HepG2 (cell line): ENCODE measurements at regions not wholly inside any gene's neighbourhood (a gene's known extent, or its start where the extent isn't known, plus 50 kb on each side); places are given as distances from the start of the nearest gene placed in this dataset.

Experiments used
- ZNF652 ChIP-seq: IDR thresholded peaks from 2 replicates; pipeline ENCODE4 v1.6.1; 2016; ENCODE audit warnings: low read depth, borderline replicate concordance
- TF ChIP-seq, protein P1 (sequence below): sonication (generic); formaldehyde crosslinking; IDR thresholded peaks from 2 replicates; pipeline ENCODE4 v1.4.0; 2020; ENCODE audit warnings: mild to moderate bottlenecking, missing genetic modification reagents
- TF ChIP-seq, protein P2 (sequence below): sonication (generic); formaldehyde crosslinking; IDR thresholded peaks from 2 replicates; pipeline ENCODE4 v1.4.0; 2020; ENCODE audit warnings: missing genetic modification reagents
- TF ChIP-seq, protein P3 (sequence below): sonication (generic); formaldehyde crosslinking; conservative IDR thresholded peaks from 2 replicates; pipeline ENCODE4 v1.8.1; 2023; ENCODE audit warnings: missing genetic modification reagents
- TF ChIP-seq, protein P4 (sequence below): sonication (generic); formaldehyde crosslinking; conservative IDR thresholded peaks from 2 replicates; pipeline ENCODE4 v1.5.0; 2020; ENCODE audit warnings: missing genetic modification reagents
- TF ChIP-seq, protein P5 (sequence below): sonication (generic); formaldehyde crosslinking; IDR thresholded peaks from 2 replicates; pipeline ENCODE4 v1.9.0; 2021; ENCODE audit warnings: mild to moderate bottlenecking, missing genetic modification reagents

DNA sequence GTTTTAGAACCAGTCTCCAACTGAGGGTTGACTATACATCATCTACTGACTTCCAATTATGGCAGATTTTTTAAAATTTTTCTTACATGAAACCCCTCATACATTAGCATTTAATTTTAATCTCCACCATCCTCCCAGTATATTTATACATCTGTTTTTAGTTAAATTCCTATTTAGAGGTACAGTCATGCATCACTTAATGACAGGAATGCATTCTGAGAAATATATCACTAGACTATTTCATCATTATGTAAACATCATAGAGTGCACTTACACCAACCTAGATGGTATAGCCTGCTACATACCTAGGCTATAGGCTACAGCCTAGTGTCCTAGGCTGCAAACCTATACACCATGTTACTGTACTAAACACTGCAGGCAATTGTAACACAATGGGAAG is 316.7 kb upstream of the MARCKS start (continued):
- TF ChIP-seq, protein P1, sequence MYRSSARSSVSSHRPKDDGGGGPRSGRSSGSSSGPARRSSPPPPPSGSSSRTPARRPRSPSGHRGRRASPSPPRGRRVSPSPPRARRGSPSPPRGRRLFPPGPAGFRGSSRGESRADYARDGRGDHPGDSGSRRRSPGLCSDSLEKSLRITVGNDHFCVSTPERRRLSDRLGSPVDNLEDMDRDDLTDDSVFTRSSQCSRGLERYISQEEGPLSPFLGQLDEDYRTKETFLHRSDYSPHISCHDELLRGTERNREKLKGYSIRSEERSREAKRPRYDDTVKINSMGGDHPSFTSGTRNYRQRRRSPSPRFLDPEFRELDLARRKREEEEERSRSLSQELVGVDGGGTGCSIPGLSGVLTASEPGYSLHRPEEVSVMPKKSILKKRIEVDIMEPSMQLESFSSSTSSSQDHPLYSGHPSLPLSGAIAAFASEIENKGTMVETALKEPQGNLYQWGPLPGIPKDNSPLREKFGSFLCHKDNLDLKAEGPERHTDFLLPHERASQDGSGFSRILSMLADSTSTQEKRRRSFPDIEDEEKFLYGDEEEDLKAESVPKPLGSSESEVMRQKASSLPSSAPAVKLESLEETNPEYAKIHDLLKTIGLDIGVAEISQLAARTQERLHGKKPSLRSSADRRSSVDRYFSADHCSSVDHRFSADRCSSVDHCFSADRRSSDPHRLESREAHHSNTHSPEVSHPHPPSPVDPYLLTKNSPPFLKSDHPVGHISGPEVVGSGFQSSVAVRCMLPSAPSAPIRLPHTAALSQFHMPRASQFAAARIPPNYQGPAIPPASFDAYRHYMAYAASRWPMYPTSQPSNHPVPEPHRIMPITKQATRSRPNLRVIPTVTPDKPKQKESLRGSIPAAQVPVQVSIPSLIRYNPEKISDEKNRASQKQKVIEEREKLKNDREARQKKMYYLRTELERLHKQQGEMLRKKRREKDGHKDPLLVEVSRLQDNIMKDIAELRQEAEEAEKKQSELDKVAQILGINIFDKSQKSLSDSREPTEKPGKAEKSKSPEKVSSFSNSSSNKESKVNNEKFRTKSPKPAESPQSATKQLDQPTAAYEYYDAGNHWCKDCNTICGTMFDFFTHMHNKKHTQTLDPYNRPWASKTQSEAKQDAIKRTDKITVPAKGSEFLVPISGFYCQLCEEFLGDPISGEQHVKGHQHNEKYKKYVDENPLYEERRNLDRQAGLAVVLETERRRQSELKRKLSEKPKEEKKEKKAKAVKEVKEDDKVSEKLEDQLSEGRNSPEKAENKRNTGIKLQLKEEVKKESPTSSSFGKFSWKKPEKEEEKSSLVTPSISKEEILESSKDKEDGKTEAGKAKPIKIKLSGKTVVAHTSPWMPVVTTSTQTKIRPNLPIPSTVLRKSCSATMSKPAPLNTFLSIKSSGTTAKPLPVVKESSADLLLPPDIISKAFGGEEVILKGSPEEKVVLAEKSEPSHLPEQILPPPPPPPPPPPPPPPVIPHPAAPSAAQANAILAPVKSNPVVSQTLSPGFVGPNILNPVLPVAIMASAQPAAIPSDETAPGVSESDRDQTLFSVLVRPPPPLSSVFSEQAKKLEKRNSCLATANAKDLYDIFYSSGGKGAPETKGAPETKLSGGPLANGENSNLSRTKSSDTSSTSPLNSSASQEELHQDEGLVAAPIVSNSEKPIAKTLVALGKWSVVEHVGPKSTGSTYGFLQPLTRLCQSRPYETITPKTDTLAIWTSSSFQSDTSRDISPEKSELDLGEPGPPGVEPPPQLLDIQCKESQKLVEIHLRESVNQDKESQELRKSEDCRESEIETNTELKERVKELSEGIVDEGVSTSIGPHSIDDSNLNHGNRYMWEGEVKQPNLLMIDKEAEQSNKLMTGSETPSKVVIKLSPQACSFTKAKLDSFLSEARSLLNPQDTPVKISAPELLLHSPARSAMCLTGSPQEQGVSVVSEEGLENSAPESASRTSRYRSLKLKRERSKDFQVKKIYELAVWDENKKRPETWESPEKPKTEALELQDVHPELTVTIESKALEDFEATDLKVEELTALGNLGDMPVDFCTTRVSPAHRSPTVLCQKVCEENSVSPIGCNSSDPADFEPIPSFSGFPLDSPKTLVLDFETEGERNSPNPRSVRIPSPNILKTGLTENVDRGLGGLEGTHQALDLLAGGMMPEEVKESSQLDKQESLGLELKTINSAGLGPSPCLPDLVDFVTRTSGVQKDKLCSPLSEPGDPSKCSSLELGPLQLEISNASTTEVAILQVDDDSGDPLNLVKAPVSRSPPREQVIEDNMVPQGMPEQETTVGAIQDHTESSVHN (CRISPR knock-in tag) = no peak
- TF ChIP-seq, protein P2, sequence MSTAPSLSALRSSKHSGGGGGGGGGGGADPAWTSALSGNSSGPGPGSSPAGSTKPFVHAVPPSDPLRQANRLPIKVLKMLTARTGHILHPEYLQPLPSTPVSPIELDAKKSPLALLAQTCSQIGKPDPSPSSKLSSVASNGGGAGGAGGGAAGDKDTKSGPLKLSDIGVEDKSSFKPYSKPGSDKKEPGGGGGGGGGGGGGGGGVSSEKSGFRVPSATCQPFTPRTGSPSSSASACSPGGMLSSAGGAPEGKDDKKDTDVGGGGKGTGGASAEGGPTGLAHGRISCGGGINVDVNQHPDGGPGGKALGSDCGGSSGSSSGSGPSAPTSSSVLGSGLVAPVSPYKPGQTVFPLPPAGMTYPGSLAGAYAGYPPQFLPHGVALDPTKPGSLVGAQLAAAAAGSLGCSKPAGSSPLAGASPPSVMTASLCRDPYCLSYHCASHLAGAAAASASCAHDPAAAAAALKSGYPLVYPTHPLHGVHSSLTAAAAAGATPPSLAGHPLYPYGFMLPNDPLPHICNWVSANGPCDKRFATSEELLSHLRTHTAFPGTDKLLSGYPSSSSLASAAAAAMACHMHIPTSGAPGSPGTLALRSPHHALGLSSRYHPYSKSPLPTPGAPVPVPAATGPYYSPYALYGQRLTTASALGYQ (CRISPR knock-in tag) = no peak
- TF ChIP-seq, protein P3, sequence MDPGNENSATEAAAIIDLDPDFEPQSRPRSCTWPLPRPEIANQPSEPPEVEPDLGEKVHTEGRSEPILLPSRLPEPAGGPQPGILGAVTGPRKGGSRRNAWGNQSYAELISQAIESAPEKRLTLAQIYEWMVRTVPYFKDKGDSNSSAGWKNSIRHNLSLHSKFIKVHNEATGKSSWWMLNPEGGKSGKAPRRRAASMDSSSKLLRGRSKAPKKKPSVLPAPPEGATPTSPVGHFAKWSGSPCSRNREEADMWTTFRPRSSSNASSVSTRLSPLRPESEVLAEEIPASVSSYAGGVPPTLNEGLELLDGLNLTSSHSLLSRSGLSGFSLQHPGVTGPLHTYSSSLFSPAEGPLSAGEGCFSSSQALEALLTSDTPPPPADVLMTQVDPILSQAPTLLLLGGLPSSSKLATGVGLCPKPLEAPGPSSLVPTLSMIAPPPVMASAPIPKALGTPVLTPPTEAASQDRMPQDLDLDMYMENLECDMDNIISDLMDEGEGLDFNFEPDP (CRISPR knock-in tag) = no peak
- TF ChIP-seq ZNF652 (CRISPR knock-in tag) = no peak
- TF ChIP-seq, protein P4, sequence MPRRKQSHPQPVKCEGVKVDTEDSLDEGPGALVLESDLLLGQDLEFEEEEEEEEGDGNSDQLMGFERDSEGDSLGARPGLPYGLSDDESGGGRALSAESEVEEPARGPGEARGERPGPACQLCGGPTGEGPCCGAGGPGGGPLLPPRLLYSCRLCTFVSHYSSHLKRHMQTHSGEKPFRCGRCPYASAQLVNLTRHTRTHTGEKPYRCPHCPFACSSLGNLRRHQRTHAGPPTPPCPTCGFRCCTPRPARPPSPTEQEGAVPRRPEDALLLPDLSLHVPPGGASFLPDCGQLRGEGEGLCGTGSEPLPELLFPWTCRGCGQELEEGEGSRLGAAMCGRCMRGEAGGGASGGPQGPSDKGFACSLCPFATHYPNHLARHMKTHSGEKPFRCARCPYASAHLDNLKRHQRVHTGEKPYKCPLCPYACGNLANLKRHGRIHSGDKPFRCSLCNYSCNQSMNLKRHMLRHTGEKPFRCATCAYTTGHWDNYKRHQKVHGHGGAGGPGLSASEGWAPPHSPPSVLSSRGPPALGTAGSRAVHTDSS = no peak
- TF ChIP-seq, protein P5, sequence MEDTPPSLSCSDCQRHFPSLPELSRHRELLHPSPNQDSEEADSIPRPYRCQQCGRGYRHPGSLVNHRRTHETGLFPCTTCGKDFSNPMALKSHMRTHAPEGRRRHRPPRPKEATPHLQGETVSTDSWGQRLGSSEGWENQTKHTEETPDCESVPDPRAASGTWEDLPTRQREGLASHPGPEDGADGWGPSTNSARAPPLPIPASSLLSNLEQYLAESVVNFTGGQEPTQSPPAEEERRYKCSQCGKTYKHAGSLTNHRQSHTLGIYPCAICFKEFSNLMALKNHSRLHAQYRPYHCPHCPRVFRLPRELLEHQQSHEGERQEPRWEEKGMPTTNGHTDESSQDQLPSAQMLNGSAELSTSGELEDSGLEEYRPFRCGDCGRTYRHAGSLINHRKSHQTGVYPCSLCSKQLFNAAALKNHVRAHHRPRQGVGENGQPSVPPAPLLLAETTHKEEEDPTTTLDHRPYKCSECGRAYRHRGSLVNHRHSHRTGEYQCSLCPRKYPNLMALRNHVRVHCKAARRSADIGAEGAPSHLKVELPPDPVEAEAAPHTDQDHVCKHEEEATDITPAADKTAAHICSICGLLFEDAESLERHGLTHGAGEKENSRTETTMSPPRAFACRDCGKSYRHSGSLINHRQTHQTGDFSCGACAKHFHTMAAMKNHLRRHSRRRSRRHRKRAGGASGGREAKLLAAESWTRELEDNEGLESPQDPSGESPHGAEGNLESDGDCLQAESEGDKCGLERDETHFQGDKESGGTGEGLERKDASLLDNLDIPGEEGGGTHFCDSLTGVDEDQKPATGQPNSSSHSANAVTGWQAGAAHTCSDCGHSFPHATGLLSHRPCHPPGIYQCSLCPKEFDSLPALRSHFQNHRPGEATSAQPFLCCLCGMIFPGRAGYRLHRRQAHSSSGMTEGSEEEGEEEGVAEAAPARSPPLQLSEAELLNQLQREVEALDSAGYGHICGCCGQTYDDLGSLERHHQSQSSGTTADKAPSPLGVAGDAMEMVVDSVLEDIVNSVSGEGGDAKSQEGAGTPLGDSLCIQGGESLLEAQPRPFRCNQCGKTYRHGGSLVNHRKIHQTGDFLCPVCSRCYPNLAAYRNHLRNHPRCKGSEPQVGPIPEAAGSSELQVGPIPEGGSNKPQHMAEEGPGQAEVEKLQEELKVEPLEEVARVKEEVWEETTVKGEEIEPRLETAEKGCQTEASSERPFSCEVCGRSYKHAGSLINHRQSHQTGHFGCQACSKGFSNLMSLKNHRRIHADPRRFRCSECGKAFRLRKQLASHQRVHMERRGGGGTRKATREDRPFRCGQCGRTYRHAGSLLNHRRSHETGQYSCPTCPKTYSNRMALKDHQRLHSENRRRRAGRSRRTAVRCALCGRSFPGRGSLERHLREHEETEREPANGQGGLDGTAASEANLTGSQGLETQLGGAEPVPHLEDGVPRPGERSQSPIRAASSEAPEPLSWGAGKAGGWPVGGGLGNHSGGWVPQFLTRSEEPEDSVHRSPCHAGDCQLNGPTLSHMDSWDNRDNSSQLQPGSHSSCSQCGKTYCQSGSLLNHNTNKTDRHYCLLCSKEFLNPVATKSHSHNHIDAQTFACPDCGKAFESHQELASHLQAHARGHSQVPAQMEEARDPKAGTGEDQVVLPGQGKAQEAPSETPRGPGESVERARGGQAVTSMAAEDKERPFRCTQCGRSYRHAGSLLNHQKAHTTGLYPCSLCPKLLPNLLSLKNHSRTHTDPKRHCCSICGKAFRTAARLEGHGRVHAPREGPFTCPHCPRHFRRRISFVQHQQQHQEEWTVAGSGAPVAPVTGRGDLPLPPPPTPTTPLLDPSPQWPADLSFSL (CRISPR knock-in tag) = no peak
